Inflammatory macrophage treated with lipopolysaccharide for 1 hour (primary cell): ENCODE measurements at regions not wholly inside any gene's neighbourhood (a gene's known extent, or its start where the extent isn't known, plus 50 kb on each side); places are given as distances from the start of the nearest gene placed in this dataset.

Experiments
- DNase-seq, 2 donors: peaks; one replicate each; pipeline ENCODE4 v3.0.0-alpha.2; 2020 to 2022

DNA sequence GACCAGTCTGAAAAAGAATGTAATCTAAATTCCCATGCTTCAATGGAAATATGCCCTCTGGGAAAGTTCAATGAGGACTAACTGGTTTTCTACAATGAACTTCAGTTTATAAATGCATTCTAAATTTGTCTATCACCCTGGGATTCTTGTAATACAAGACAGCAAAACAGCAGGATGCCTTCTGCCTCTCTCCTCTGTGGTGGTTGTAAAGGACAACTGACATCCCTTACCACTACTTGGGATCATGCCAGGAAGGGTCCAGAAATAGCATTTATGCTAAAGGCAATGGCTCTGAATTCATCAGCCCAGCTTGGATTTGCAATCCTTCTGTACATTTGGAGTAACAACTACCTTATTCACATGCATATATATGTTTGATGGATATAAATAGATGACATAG is 97.3 kb upstream of the ADAMTS16 start:
- no peak for DNase-seq

- no peak for DNase-seq
These were observed 96.8 kb upstream of the ADAMTS16 start for GRCh38 chr5:5043346-5043745.

GRCh38 chr5:5044247-5044840 is 95.8 kb upstream of the ADAMTS16 start:
- DNase-seq: no peak

DNA sequence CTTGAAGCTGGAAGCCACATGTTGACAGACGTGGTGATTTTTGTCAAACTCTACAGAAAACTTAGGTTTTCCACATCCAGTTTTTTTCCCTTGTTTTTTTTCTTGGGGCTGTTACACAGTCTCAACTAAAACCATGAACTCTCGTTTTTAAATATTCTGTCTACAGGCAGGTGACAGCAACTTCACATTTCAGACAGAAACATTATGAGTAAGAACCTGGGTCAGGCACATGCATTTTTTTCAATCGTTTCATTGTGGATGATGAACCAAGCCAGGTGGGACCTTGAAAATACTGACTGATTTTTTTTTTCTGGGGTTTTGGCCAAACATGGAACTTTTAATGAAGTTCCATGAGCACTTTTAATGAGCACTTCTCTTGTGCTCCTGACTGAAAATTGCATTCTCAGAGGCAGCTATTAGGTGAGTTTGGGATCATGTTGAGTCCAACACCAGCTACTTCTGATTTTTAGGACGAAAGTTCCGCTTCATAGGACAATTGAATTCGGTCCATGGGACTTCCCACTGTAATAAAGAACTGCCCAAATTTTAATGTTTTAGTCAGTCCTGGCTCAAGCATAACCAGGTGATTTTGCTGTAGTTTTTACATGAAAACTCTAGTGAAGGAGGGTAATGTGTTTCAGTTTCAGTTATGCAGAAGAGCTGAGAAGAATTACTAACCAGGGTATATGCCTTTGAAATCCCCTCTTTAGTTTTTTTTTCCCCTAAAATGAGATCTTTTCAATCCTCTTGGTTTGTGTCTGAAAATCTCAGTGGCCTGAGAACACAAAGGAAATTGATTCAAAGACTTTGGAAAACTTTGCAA is 93.2 kb upstream of the ADAMTS16 start:
- DNase-seq: no peak

DNA sequence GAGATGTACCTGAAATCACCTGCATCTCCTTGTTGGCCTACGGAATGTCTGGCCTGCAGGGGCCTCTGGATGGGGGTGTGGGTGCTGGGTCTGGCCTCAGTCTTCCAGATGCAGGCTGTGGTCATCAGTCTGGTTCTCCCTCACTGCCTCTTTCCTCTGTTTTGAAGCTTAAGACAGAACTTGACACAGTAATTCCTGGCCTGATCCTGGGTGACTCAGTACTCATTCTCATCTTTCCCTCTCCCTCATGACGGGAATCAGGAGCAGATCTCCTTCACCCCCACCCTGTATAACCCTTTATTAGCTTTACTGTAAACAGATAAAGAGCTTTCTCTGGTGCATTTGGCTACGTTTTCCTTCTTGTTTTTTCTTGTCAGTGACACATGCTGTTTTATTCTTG is 89.3 kb upstream of the ADAMTS16 start:
- no peak for DNase-seq

- DNase-seq: no peak
These were observed 84.4 kb upstream of the ADAMTS16 start for GRCh38 chr5:5055712-5056111.

DNA sequence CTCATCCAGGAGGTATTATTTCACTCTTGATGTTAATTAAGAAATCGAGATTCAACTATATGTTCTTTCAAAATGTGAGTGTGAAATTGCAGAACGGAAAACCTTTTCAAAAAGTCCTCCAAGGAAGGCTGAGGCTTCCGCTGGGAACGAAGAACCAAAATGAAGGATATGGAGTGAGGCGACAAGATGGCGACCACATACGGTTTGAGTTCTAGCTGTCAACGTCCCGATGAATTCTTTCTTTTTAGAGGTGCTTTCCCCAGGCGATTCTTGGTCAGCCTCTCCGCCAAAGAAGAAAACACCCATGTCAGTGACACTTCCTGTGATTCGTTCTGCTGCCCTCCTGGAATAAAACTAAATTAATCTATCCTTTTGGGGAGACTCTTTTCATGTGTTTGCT is 78.3 kb upstream of the ADAMTS16 start:
- DNase-seq: no peak

- DNase-seq: no peak
These were observed 77.4 kb upstream of the ADAMTS16 start for GRCh38 chr5:5062525-5063302.

DNA sequence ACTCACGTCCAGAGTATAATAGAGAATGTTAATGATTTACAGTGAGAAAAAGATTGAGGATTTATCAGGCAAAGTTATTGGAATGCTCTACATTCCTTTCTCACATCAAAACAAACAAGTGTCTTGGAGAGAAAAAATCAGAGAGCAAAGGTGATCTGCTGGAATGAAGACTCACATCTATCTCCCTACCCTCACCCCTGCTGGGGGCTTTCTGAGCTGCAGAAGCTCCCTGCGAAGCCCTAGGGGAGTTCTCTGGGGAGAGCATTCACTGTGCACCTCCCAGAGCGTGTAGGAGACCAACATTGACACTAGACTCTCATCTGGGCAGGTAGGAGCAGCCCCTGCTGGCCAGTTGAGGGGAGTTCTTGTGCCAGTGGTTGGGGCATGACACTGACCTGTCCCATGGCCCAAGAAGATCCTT is 76.6 kb upstream of the ADAMTS16 start:
- no peak for DNase-seq

DNA sequence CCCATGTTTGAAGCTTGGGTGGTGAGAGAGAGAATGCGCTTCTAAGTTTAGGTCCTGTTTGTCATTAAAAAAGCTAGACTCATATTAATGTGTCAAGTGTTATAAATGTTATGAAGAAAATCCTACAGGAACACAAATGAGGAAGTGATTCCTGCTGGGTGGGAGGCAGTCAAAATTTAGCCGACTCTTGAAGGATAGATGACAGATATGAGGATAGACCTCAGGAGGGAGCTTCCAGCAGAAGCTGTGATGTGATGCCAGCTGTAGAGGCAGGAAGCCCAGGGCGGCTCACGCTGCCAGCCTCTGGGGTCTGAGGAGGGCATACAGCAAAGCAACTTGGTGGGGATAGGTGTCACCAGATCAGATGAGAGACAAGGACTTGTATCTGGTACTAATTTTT is 74.7 kb upstream of the ADAMTS16 start:
- no peak for DNase-seq

DNA sequence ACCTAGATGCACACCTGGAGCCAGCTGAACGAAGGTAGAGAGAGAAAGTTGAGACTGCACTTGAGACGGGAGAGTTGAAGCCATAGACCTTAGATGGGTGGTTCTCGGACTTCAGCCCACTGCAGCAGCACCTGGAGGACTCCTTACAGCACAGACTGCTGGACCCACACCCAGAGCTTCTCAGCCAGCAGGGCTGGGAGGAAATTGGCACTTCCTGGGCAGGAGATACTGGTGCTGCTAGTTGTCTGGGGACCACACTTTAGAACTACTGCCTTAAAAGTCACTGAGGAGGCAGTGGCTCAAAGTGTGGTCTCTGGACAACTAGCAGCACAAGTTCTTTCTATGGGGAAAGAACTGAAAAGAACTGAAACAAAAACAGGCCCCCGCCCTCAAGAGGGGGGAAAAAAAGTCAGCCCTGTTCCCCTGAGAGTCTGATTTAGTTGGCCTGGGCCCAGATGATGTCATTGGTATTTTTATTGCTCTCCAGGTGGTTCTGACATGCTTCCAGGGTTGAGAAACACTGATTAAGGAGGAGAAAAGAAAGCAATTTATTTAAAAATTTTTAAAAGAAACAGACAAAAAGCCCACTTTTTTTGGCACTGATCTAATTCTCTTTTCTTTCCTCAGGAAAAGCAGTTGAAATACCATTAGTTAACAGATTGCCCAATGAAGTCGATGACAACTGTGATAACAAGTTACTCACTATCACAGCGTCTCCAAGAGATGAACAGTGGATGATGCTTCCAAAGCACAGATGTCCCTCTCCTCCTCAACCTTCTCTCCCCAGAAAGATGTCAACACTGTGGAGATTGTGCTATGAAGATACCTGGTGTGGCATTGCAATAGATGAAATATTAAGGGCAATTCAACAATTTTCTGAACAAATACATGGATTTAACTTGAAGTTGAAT is 73.6 kb upstream of the ADAMTS16 start:
- no peak for DNase-seq

DNA sequence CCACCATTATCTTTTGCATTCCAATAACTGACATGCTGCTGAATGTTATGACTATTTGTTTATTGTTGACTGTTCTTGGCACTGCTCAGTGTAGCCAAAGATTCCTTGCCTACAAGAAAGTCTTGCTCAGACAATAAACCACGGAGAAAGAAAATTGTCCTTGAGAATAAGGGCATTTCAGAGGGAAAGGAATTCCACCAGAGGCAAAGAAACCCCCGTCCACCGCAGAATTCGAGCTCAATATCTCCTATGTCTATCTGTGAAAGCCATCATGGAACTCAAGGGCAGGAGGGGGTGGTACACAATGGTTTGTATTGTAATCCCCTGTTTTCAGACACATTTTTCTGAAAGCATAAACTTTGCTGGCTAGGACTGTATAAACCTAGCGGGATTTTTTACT is 70.3 kb upstream of the ADAMTS16 start:
- no peak for DNase-seq

- no peak for DNase-seq
These were observed 68.6 kb upstream of the ADAMTS16 start for GRCh38 chr5:5071554-5071953.

GRCh38 chr5:5077236-5077635 is 62.9 kb upstream of the ADAMTS16 start:
- DNase-seq: no peak

DNA sequence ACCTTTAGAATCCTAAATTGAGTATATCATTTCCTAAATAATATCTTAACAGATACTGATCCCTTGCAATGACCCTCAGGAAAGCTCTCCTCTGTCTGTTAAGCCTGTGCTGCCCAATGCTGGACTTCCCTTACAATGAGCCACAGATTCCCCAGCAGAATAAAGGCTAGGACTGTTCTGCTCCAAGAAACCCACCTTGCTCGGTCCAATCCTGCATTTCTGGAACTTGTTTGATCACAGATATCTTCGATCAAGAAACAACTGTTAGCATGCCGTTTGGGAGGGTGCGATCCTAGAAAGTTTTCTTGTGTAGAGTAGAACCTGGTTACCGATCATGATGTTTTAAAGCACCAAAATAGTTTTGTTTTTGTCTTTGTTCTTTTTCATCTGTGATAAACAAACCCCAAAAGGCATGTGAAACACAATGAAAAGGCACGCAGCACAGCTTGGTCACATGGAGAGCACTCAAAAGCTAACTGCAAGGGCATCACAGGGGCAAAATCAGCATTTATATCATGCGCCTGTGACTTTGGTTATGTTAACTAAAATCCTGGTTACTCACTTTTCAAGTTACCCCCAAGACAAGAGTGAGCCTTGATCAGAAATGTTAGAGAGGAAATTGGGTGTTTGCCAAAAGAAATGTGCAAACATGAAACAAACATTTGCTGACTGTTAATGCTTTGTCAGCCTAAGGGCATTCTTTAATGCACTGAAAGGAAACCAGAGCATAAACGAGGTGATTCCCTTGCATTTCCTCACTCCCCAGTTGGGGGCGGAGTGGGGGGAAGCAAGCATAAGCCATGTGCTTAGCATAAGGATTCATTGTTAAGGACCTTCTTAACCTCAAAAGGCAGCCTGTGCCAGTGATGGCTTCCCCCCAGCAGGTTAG is 61.9 kb upstream of the ADAMTS16 start:
- no peak for DNase-seq

- no peak for DNase-seq
These were observed 60.3 kb upstream of the ADAMTS16 start for GRCh38 chr5:5079876-5080275.

DNA sequence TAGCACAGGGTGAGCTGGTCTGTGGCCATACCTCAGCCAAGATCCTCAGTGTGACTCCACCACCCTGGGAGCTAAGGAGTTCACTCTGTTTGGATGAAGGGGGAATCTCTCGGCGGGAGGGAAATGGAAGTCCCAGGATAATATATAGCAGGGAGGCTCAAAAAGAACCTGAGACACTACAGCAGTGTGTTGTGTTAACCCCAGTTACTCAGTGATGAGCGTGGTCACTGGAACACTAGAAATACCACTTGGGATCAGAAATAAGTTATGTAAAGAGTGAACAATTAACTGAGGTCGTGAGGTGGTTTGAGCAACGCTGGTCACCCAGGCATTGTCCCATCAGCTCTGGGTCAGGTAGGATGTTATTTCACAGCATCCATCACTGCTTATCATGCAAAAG is 59.3 kb upstream of the ADAMTS16 start:
- no peak for DNase-seq

- DNase-seq: no peak
These were observed 54.7 kb upstream of the ADAMTS16 start for GRCh38 chr5:5085381-5085780.

DNA sequence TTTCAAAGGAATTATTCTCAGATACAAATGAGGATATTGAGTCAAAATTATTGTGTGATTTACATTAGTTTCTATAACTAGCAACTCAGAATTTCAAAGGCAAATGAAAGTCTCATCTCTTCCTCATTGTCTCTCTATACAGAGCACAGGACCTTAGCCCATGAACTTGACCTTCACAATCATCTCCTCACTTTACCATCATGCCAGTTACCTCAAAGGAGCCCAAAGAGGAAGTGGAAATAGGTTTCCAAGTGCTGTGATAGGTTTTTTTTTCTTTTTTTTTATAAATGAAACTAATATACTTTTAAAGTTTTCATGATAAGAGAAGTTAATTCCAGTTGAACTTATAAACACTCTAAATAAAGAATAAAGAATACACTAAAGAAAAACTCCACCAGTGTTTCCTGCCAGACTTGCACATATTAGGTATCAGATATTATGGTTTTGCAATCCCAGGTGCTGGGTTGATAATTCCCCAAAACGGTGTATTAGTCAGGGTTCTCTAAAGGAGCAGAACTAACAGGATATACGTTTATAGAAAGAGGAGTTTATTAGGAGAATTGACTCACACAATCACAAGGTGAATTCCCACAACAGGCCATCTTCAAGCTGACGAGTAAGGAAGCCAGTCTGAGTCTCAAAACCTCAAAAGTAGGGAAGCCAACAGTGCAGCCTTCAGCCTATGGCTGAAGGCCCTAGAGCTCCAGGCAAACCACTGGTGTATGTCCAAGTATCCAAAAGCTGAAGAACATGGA is 50.1 kb upstream of the ADAMTS16 start:
- no peak for DNase-seq
